DOHH2 (cell line): ENCODE measurements at regions not wholly inside any gene's neighbourhood (a gene's known extent, or its start where the extent isn't known, plus 50 kb on each side); places are given as distances from the start of the nearest gene placed in this dataset.
"Not testable (repeated sequence)": the region's sequence is repeated elsewhere in the genome, so short reads cannot be mapped to it uniquely, and the experiment has no call there.

Experiments used
- EZH2phosphoT487 ChIP-seq: fragments of 200-600 bp; sonication (generic); IDR thresholded peaks from 2 replicates; pipeline ENCODE4 v1.6.1; 2017; ENCODE audit warnings: borderline replicate concordance, mild to moderate bottlenecking, antibody characterized with exemption, low read length, moderate library complexity, mixed read lengths
- TF ChIP-seq, protein P1 (sequence below): fragments of 200-600 bp; sonication (generic); IDR thresholded peaks from one replicate; pipeline ENCODE4 v1.5.1; 2014; ENCODE audit warnings: antibody characterized with exemption, mild to moderate bottlenecking, low read depth, low read length; ENCODE audit not compliant: poor library complexity, severe bottlenecking

DNA sequence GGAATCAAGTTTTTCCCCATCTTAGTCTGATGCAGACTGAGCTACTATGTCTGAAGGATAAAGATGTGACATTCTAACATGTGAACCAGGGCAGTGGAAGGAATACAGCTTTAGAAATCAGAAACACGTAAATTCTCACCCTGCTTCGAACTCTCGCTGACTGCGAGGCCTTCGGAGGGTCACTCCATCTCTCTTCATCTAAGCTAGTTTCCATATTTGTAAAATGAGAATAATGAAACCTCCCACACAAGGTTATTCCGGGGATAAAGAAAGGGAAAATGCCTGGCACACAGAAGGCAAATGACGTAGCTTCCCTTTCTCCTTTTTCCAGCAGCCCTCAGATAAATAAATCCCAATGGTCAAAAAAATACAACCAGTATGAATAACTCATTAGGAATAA lies 152.0 kb downstream of the ATP6V0E2 start:
- TF ChIP-seq, protein P1, sequence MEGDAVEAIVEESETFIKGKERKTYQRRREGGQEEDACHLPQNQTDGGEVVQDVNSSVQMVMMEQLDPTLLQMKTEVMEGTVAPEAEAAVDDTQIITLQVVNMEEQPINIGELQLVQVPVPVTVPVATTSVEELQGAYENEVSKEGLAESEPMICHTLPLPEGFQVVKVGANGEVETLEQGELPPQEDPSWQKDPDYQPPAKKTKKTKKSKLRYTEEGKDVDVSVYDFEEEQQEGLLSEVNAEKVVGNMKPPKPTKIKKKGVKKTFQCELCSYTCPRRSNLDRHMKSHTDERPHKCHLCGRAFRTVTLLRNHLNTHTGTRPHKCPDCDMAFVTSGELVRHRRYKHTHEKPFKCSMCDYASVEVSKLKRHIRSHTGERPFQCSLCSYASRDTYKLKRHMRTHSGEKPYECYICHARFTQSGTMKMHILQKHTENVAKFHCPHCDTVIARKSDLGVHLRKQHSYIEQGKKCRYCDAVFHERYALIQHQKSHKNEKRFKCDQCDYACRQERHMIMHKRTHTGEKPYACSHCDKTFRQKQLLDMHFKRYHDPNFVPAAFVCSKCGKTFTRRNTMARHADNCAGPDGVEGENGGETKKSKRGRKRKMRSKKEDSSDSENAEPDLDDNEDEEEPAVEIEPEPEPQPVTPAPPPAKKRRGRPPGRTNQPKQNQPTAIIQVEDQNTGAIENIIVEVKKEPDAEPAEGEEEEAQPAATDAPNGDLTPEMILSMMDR = not testable (repeated sequence)
- not testable (repeated sequence) for TF ChIP-seq EZH2phosphoT487
